ENCODE measurements at regions not wholly inside any gene's neighbourhood (a gene's known extent, or its start where the extent isn't known, plus 50 kb on each side); places are given as distances from the start of the nearest gene placed in this dataset.
"Not testable (repeated sequence)": the region's sequence is repeated elsewhere in the genome, so short reads cannot be mapped to it uniquely, and the experiment has no call there.

GRCh38 chr1:30219675-30220074 lies 503.7 kb downstream of the MATN1 start:
- 89% methylated on average over 4 of the region's 4 CpGs for WGBS
- TF ChIP-seq EP300 (IDR thresholded peaks at IDR 0.05) (no peak), POLR2A (IDR thresholded peaks at IDR 0.05; ENCODE audit: low read depth) (no peak), CTCF (IDR thresholded peaks at IDR 0.05) (no peak), POLR2AphosphoS5 (IDR thresholded peaks at IDR 0.05) (no peak)
- peaks cover 0 to 24% (median 0%) of the 10 kb centered on the region in 4 donors for H3K27me3 ChIP-seq
- no peak overlapping the region for H3K4me3 ChIP-seq
- H3K9me3 ChIP-seq: peaks cover 0 to 4% (median 0%) of the 10 kb centered on the region in 4 donors
- intact Hi-C loops (cut with DNase I): no loop called here
- no peaks in the 10 kb centered on the region for H3K36me3 ChIP-seq
- H3K27ac ChIP-seq (replicated peaks in 1 of 4): no peak overlapping the region
- no peak for DNase-seq (ENCODE audit: extremely low spot score)
- H3K4me1 ChIP-seq: peaks cover 0 to 8% (median 2%) of the 10 kb centered on the region in 4 donors

- intact Hi-C loops (cut with DNase I): no loop called here
- H3K27me3 ChIP-seq: peaks cover 0 to 24% (median 0%) of the 10 kb centered on the region in 4 donors
- no peaks in the 10 kb centered on the region for H3K36me3 ChIP-seq
- H3K27ac ChIP-seq (replicated peaks in 1 of 4): no peak overlapping the region
- TF ChIP-seq EP300 (IDR thresholded peaks at IDR 0.05): no peak
- no peak for TF ChIP-seq CTCF (IDR thresholded peaks at IDR 0.05)
- no peak for TF ChIP-seq POLR2A (IDR thresholded peaks at IDR 0.05; ENCODE audit: low read depth)
- TF ChIP-seq POLR2AphosphoS5 (IDR thresholded peaks at IDR 0.05): no peak
- no peak for DNase-seq (ENCODE audit: extremely low spot score)
- peaks cover 0 to 4% (median 0%) of the 10 kb centered on the region in 4 donors for H3K9me3 ChIP-seq
- H3K4me1 ChIP-seq: peaks cover 0 to 8% (median 2%) of the 10 kb centered on the region in 4 donors
- no peak overlapping the region for H3K4me3 ChIP-seq
- WGBS: 34% methylated on average over 2 of the region's 2 CpGs
Measured at GRCh38 chr1:30218438-30218837, 504.9 kb downstream of the MATN1 start.

- H3K4me3 ChIP-seq: no peak overlapping the region
- no peak overlapping the region for H3K27ac ChIP-seq (replicated peaks in 1 of 4)
- peaks cover 0 to 8% (median 2%) of the 10 kb centered on the region in 4 donors for H3K4me1 ChIP-seq
- no peak for TF ChIP-seq POLR2A (IDR thresholded peaks at IDR 0.05; ENCODE audit: low read depth)
- no peak for TF ChIP-seq POLR2AphosphoS5 (IDR thresholded peaks at IDR 0.05)
- TF ChIP-seq EP300 (IDR thresholded peaks at IDR 0.05): no peak
- TF ChIP-seq CTCF (IDR thresholded peaks at IDR 0.05): no peak
- H3K27me3 ChIP-seq: peaks cover 0 to 18% (median 0%) of the 10 kb centered on the region in 4 donors
- DNase-seq (ENCODE audit: extremely low spot score): no peak
- 80% methylated on average over 7 of the region's 7 CpGs for WGBS
- no peaks in the 10 kb centered on the region for H3K36me3 ChIP-seq
- intact Hi-C loops (cut with DNase I): no loop called here
- H3K9me3 ChIP-seq: no peaks in the 10 kb centered on the region
Measured at GRCh38 chr1:30216602-30217001, 506.8 kb downstream of the MATN1 start.

- intact Hi-C loops (cut with DNase I): no loop called here
- H3K36me3 ChIP-seq: no peaks in the 10 kb centered on the region
- no peak overlapping the region for H3K4me3 ChIP-seq
- H3K9me3 ChIP-seq: no peaks in the 10 kb centered on the region
- no peak overlapping the region for H3K27ac ChIP-seq (replicated peaks in 1 of 4)
- H3K4me1 ChIP-seq: peaks cover 0 to 8% (median 2%) of the 10 kb centered on the region in 4 donors
- peaks cover 0 to 16% (median 0%) of the 10 kb centered on the region in 4 donors for H3K27me3 ChIP-seq
- no peak for DNase-seq (ENCODE audit: extremely low spot score)
- WGBS: 81% methylated on average over 7 of the region's 7 CpGs
- TF ChIP-seq POLR2A (IDR thresholded peaks at IDR 0.05; ENCODE audit: low read depth): no peak
- TF ChIP-seq CTCF (IDR thresholded peaks at IDR 0.05): no peak
- TF ChIP-seq EP300 (IDR thresholded peaks at IDR 0.05): no peak
- no peak for TF ChIP-seq POLR2AphosphoS5 (IDR thresholded peaks at IDR 0.05)
Measured at GRCh38 chr1:30213936-30214335, 509.4 kb downstream of the MATN1 start.

GRCh38 chr1:30207962-30208361 lies 515.4 kb downstream of the MATN1 start:
- H3K9me3 ChIP-seq; H3K36me3 ChIP-seq; H3K4me3 ChIP-seq; intact Hi-C loops (cut with DNase I); H3K27ac ChIP-seq (replicated peaks in 1 of 4); H3K27me3 ChIP-seq; H3K4me1 ChIP-seq; DNase-seq (ENCODE audit: extremely low spot score): not testable (repeated sequence)
- 78% methylated on average over 1 of the region's 1 CpG for WGBS

GRCh38 chr1:30206631-30207030 lies 516.8 kb downstream of the MATN1 start:
- DNase-seq (ENCODE audit: extremely low spot score); H3K27me3 ChIP-seq; H3K9me3 ChIP-seq; H3K27ac ChIP-seq (replicated peaks in 1 of 4); H3K4me1 ChIP-seq; H3K4me3 ChIP-seq; intact Hi-C loops (cut with DNase I); H3K36me3 ChIP-seq: not testable (repeated sequence)
- 95% methylated on average over 5 of the region's 5 CpGs for WGBS

- H3K27ac ChIP-seq (replicated peaks in 1 of 4); intact Hi-C loops (cut with DNase I); H3K4me1 ChIP-seq; DNase-seq (ENCODE audit: extremely low spot score); H3K36me3 ChIP-seq; H3K9me3 ChIP-seq; H3K27me3 ChIP-seq; H3K4me3 ChIP-seq: not testable (repeated sequence)
- 54% methylated on average over 5 of the region's 5 CpGs for WGBS
Measured at GRCh38 chr1:30204916-30205315, 518.5 kb downstream of the MATN1 start.

All from esophagus muscularis mucosa (tissue), 4 donors.